B cell (primary cell): ENCODE measurements at regions not wholly inside any gene's neighbourhood (a gene's known extent, or its start where the extent isn't known, plus 50 kb on each side); places are given as distances from the start of the nearest gene placed in this dataset.

Experiments used
- ATAC-seq: fragments of 200-7000 bp; cut with Tn5 transposase; one replicate; pipeline ENCODE4 v1.10.0; 2021; ENCODE audit warnings: low read depth, mild to moderate bottlenecking, moderate number of reproducible peaks, moderate library complexity
- CTCF ChIA-PET: fragments of 350-600 bp; sonication (Branson Sonifier 250); formaldehyde crosslinking; loops from one replicate; lab custom pipeline; 2021; ENCODE audit warnings: antibody characterized with exemption, inconsistent platforms; lab: Charles Lee
- POLR2A ChIA-PET: fragments of 350-600 bp; sonication (Branson Sonifier 250); formaldehyde crosslinking; loops from one replicate; lab custom pipeline; 2021; ENCODE audit warnings: antibody characterized with exemption; lab: Charles Lee
- DNase-seq: peaks from one replicate; pipeline ENCODE4 v3.0.0; 2013
- H2AFZ ChIP-seq: 2 replicates; pipeline ENCODE4 v1.6.1; 2012; ENCODE audit warnings: mild to moderate bottlenecking, low read depth, low read length; ENCODE audit not compliant: insufficient read depth, poor library complexity, severe bottlenecking
- H3K27ac ChIP-seq, 2 donors: 1 replicate in 1 of 2; 2 replicates in 1 of 2; pipeline ENCODE4 v1.5.1; 2012 to 2013; ENCODE audit warnings: low read length in 2 of 2, mild to moderate bottlenecking in 2 of 2, moderate library complexity in 1 of 2
- H3K27me3 ChIP-seq, 4 experiments: fragments of 200-600 bp in 1 of 4; sonication (generic) in 1 of 4; replicated peaks in 1 of 4; 1 replicate in 2 of 4; 2 replicates in 2 of 4; pipeline versions ENCODE4 v1.6.1 to v1.7.0; 2013 to 2016; ENCODE audit warnings: low read length in 3 of 4, mild to moderate bottlenecking in 2 of 4, mixed read lengths in 1 of 4, moderate library complexity in 1 of 4; ENCODE audit not compliant: insufficient read depth in 4 of 4, control insufficient read depth in 3 of 4; ENCODE audit errors: control extremely low read depth in 1 of 4
- H3K36me3 ChIP-seq, 2 experiments: replicated peaks in 1 of 2; 1 replicate in 1 of 2; 2 replicates in 1 of 2; pipeline versions ENCODE4 v1.6.1 to v1.7.1; 2013; ENCODE audit warnings: low read length in 1 of 2; ENCODE audit not compliant: insufficient read depth in 2 of 2, control insufficient read depth in 1 of 2; ENCODE audit errors: control extremely low read depth in 1 of 2, extremely low read depth in 1 of 2
- H3K4me1 ChIP-seq, 2 donors: fragments of 200-600 bp in 1 of 2; sonication (generic) in 1 of 2; 1 replicate in 1 of 2; 2 replicates in 1 of 2; pipeline versions ENCODE4 v1.5.1 to v1.6.1; 2013 to 2017; ENCODE audit warnings: low read length in 2 of 2; ENCODE audit not compliant: control insufficient read depth in 2 of 2, insufficient read depth in 2 of 2
- H3K4me2 ChIP-seq: replicated peaks from 2 replicates; pipeline ENCODE3; 2012; ENCODE audit warnings: mild to moderate bottlenecking, low read depth, low read length; ENCODE audit not compliant: poor library complexity, severe bottlenecking
- H3K4me3 ChIP-seq, 5 experiments: fragments of 200-600 bp in 1 of 5; sonication (generic) in 1 of 5; 1 replicate in 3 of 5; 2 replicates in 2 of 5; pipeline versions ENCODE4 v1.5.1 to v1.7.0; 2011 to 2016; ENCODE audit warnings: low read length in 4 of 5, mild to moderate bottlenecking in 4 of 5, low read depth in 2 of 5, control low read depth in 1 of 5, moderate library complexity in 1 of 5; ENCODE audit not compliant: insufficient read depth in 1 of 5; ENCODE audit errors: control extremely low read depth in 1 of 5, extremely low read depth in 1 of 5
- H3K79me2 ChIP-seq: fragments of 200-600 bp; sonication (generic); one replicate; pipeline ENCODE4 v1.6.0; 2016; ENCODE audit warnings: low read length; ENCODE audit not compliant: control insufficient read depth, insufficient read depth
- H3K9ac ChIP-seq: fragments of 200-600 bp; sonication (generic); 2 replicates; pipeline ENCODE4 v1.6.1; 2017; ENCODE audit warnings: mild to moderate bottlenecking, low read length, moderate library complexity
- H3K9me3 ChIP-seq, 3 donors: one replicate each; pipeline versions ENCODE4 v1.6.1 to v1.7.1; 2013; ENCODE audit warnings: low read length in 2 of 3; ENCODE audit not compliant: control insufficient read depth in 2 of 3, insufficient read depth in 1 of 3; ENCODE audit errors: control extremely low read depth in 1 of 3
- H4K20me1 ChIP-seq: 2 replicates; pipeline ENCODE4 v1.6.0; 2012; ENCODE audit warnings: mild to moderate bottlenecking, low read length; ENCODE audit not compliant: insufficient read depth, control insufficient read depth, poor library complexity, severe bottlenecking
- H3K27ac Mint-ChIP-seq: one replicate; pipeline ENCODE4 v1.8.0; 2021; ENCODE audit warnings: mixed read lengths
- H3K27me3 Mint-ChIP-seq: one replicate; pipeline ENCODE4 v1.8.0; 2021; ENCODE audit warnings: mixed read lengths
- H3K4me1 Mint-ChIP-seq: one replicate; pipeline ENCODE4 v1.8.0; 2021; ENCODE audit warnings: mixed read lengths
- H3K4me3 Mint-ChIP-seq: one replicate; pipeline ENCODE4 v1.8.0; 2021; ENCODE audit warnings: mixed read lengths
- H3K9me3 Mint-ChIP-seq: one replicate; pipeline ENCODE4 v1.8.0; 2022; ENCODE audit warnings: mixed read lengths; ENCODE audit not compliant: insufficient read depth
- CTCF ChIP-seq: fragments of 200-600 bp; IDR thresholded peaks from one replicate; pipeline ENCODE4 v1.8.0; 2022; ENCODE audit warnings: antibody characterized with exemption, mild to moderate bottlenecking
- EZH2 ChIP-seq: IDR thresholded peaks from 2 replicates; pipeline ENCODE4 v1.6.1; 2012; ENCODE audit warnings: borderline replicate concordance, low read depth, mild to moderate bottlenecking, moderate library complexity, low read length; ENCODE audit not compliant: insufficient read depth, poor library complexity, severe bottlenecking
- WGBS: methylation state at CpG from one replicate; pipeline ENCODE4 v1.1.5; 2013; ENCODE audit warnings: missing lambda C conversion rate; ENCODE audit not compliant: insufficient coverage; 5-methylcytosine and 5-hydroxymethylcytosine counted together
- intact Hi-C: fragments of 100-400 bp; cut with micrococcal nuclease; formaldehyde crosslinking; loops from one replicate; pipeline ENCODE4 v1.10.0; 2022

GRCh38 chr5:38094889-38095288, 163.5 kb upstream of the EGFLAM start:
- Histone ChIP-seq H3K4me3 (no peak overlapping the region), H3K36me3 (no peaks in the 10 kb centered on the region), H3K9me3 (no peaks in the 10 kb centered on the region), H3K27ac (no peak overlapping the region), H4K20me1 (no peaks in the 10 kb centered on the region), H3K27me3 (peaks cover 0 to 9% (median 1%) of the 10 kb centered on the region in 4 experiments), H3K9ac (no peak overlapping the region), H3K4me2 (no peak overlapping the region), H2AFZ (no peak overlapping the region), H3K79me2 (no peaks in the 10 kb centered on the region), H3K4me1 (no peaks in the 10 kb centered on the region)
- Mint-ChIP-seq H3K4me3 (no peak overlapping the region), H3K27me3 (no peaks in the 10 kb centered on the region), H3K9me3 (no peaks in the 10 kb centered on the region), H3K4me1 (no peaks in the 10 kb centered on the region), H3K27ac (no peak overlapping the region)
- intact Hi-C loops: no loop called here
- ATAC-seq: no peak
- POLR2A ChIA-PET: no interaction called here
- CTCF ChIA-PET: no interaction called here
- no peak for TF ChIP-seq CTCF
- no peak for TF ChIP-seq EZH2
- DNase-seq: no peak
- WGBS: 100% methylated on average over 1 of the region's 3 CpGs

- no peak overlapping the region for H3K27ac Mint-ChIP-seq
- H3K27me3 Mint-ChIP-seq: no peaks in the 10 kb centered on the region
- TF ChIP-seq CTCF (no peak), EZH2 (no peak)
- H4K20me1 ChIP-seq: no peaks in the 10 kb centered on the region
- H3K4me1 ChIP-seq: no peaks in the 10 kb centered on the region
- H3K79me2 ChIP-seq: no peaks in the 10 kb centered on the region
- 100% methylated on average over 1 of the region's 4 CpGs for WGBS
- H3K4me2 ChIP-seq: no peak overlapping the region
- no peak overlapping the region for H3K9ac ChIP-seq
- H3K27ac ChIP-seq: no peak overlapping the region
- intact Hi-C loops: no loop called here
- H3K27me3 ChIP-seq: peaks cover 0 to 9% (median 1%) of the 10 kb centered on the region in 4 experiments
- ChIA-PET POLR2A (no interaction called here), CTCF (no interaction called here)
- no peak overlapping the region for H3K4me3 ChIP-seq
- H3K4me1 Mint-ChIP-seq: no peaks in the 10 kb centered on the region
- DNase-seq: no peak
- H3K36me3 ChIP-seq: no peaks in the 10 kb centered on the region
- ATAC-seq: no peak
- no peaks in the 10 kb centered on the region for H3K9me3 ChIP-seq
- no peak overlapping the region for H3K4me3 Mint-ChIP-seq
- no peak overlapping the region for H2AFZ ChIP-seq
- no peaks in the 10 kb centered on the region for H3K9me3 Mint-ChIP-seq
Measured at GRCh38 chr5:38093855-38094254, 164.5 kb upstream of the EGFLAM start.
